A549 (cell line): ENCODE measurements at regions not wholly inside any gene's neighbourhood (a gene's known extent, or its start where the extent isn't known, plus 50 kb on each side); places are given as distances from the start of the nearest gene placed in this dataset.

Experiments used
- ATAC-seq, 2 experiments: fragments of 200-7000 bp in 1 of 2; fragments of >200 bp in 1 of 2; cut with Nextera tagmentation in 1 of 2; cut with Tn5 transposase in 1 of 2; 3 replicates each; pipeline versions ENCODE4 v1.8.0 to v1.9.1; 2018 to 2020; ENCODE audit warnings: mild to moderate bottlenecking in 1 of 2, moderate library complexity in 1 of 2
- CTCF ChIA-PET: fragments of 300-600 bp; sonication (Branson Sonifier 250); formaldehyde crosslinking; extraction: SDS; loops from one replicate; lab custom pipeline; 2021; ENCODE audit warnings: antibody characterized with exemption, inconsistent platforms; lab: Yijun Ruan, JAX
- POLR2A ChIA-PET: fragments of 350-600 bp; formaldehyde crosslinking; extraction: SDS; loops from one replicate; lab custom pipeline; 2021; ENCODE audit warnings: antibody characterized with exemption, inconsistent platforms; lab: Yijun Ruan, JAX
- DNase-seq, 2 experiments: peaks; one replicate each; pipeline versions ENCODE4 v3.0.0 to v3.0.0-alpha.2; 2011 to 2016; ENCODE audit warnings: low read depth in 1 of 2, low spot score in 1 of 2
- FAIRE-seq: peaks from 2 replicates; lab custom pipeline; 2011; peaks lifted over from hg19 to GRCh38; lab: Jason Lieb, UNC
- H3K27ac ChIP-seq, 2 experiments: fragments of >200 bp; sonication (Bioruptor Twin); formaldehyde crosslinking; 3 replicates each; pipeline ENCODE4 v1.5.1; 2016 to 2017
- H3K4me1 ChIP-seq: fragments of >200 bp; sonication (Bioruptor Twin); formaldehyde crosslinking; 3 replicates; pipeline ENCODE4 v1.6.1; 2016
- H3K4me2 ChIP-seq: fragments of >200 bp; sonication (Bioruptor Twin); formaldehyde crosslinking; 3 replicates; pipeline ENCODE4 v1.6.1; 2016
- H3K4me3 ChIP-seq: fragments of >200 bp; sonication (Bioruptor Twin); formaldehyde crosslinking; 3 replicates; pipeline ENCODE4 v1.5.1; 2016
- H3K9me3 ChIP-seq: fragments of >200 bp; sonication (Bioruptor Twin); formaldehyde crosslinking; 3 replicates; pipeline ENCODE4 v1.6.1; 2016
- ATOH8 ChIP-seq: fragments of 250-450 bp; sonication (Bioruptor Pico); IDR thresholded peaks from 2 replicates; pipeline ENCODE4 v1.5.0; 2020; ENCODE audit warnings: low read depth, mild to moderate bottlenecking, moderate library complexity
- BHLHE40 ChIP-seq: IDR thresholded peaks from 2 replicates; pipeline ENCODE4 v1.6.1; 2012; ENCODE audit warnings: low read depth, low read length, inconsistent platforms
- CHD2 ChIP-seq: fragments of 150-350 bp; IDR thresholded peaks from 2 replicates; pipeline ENCODE4 v1.6.1; 2014; ENCODE audit warnings: low read length; ENCODE audit not compliant: partially characterized antibody
- CTCF ChIP-seq: fragments of >200 bp; sonication (Bioruptor Twin); formaldehyde crosslinking; IDR thresholded peaks from 3 replicates; pipeline ENCODE4 v1.5.1; 2016
- E2F6 ChIP-seq: IDR thresholded peaks from 2 replicates; pipeline ENCODE4 v1.6.1; 2012; ENCODE audit warnings: low read depth, borderline replicate concordance
- EHF ChIP-seq: fragments of 250-450 bp; sonication (Bioruptor Pico); IDR thresholded peaks from 2 replicates; pipeline ENCODE4 v1.5.0; 2020; ENCODE audit warnings: mild to moderate bottlenecking
- EHMT2 ChIP-seq: fragments of 200-600 bp; sonication (generic); IDR thresholded peaks from 2 replicates; pipeline ENCODE4 v1.6.1; 2016; ENCODE audit warnings: antibody characterized with exemption, low read depth, mild to moderate bottlenecking, moderate library complexity
- EP300 ChIP-seq, 2 experiments: fragments of >200 bp; sonication (Bioruptor Twin); formaldehyde crosslinking; IDR thresholded peaks; 2 replicates in 1 of 2; 3 replicates in 1 of 2; pipeline ENCODE4 v1.6.1; 2016 to 2017
- FOSL2 ChIP-seq, 2 experiments: fragments of 450-650 bp in 1 of 2; fragments of >200 bp in 1 of 2; sonication (Bioruptor Twin) in 1 of 2; formaldehyde crosslinking; IDR thresholded peaks; 2 replicates each; pipeline versions ENCODE4 v1.5.0 to v1.6.1; 2016 to 2020; ENCODE audit warnings: mild to moderate bottlenecking in 1 of 2, moderate library complexity in 1 of 2
- HOXA7 ChIP-seq: fragments of 250-450 bp; sonication (Bioruptor Pico); IDR thresholded peaks from 2 replicates; pipeline ENCODE4 v1.5.0; 2020; ENCODE audit warnings: mild to moderate bottlenecking, moderate library complexity
- HOXB13 ChIP-seq: fragments of 250-450 bp; sonication (Bioruptor Pico); IDR thresholded peaks from 2 replicates; pipeline ENCODE4 v1.5.0; 2020; ENCODE audit warnings: low read depth, mild to moderate bottlenecking, moderate library complexity
- JUNB ChIP-seq: fragments of >200 bp; sonication (Bioruptor Twin); formaldehyde crosslinking; IDR thresholded peaks from 2 replicates; pipeline ENCODE4 v1.6.1; 2016
- MAZ ChIP-seq: fragments of 150-350 bp; IDR thresholded peaks from 2 replicates; pipeline ENCODE4 v1.6.1; 2014; ENCODE audit warnings: antibody characterized with exemption, low read depth, low read length, borderline replicate concordance
- NPAS2 ChIP-seq: fragments of 250-450 bp; sonication (Bioruptor Pico); IDR thresholded peaks from 2 replicates; pipeline ENCODE4 v1.8.0; 2022; ENCODE audit warnings: mild to moderate bottlenecking, moderate library complexity, borderline replicate concordance
- PHF8 ChIP-seq: fragments of 200-600 bp; sonication (generic); IDR thresholded peaks from 2 replicates; pipeline ENCODE4 v1.6.1; 2016; ENCODE audit warnings: low read depth, mild to moderate bottlenecking, antibody characterized with exemption, moderate library complexity, borderline replicate concordance
- REST ChIP-seq: fragments of 200-600 bp; sonication (generic); IDR thresholded peaks from 2 replicates; pipeline ENCODE4 v1.6.1; 2016; ENCODE audit warnings: antibody characterized with exemption, mild to moderate bottlenecking, moderate library complexity
- USF2 ChIP-seq: fragments of 450-650 bp; IDR thresholded peaks from 2 replicates; pipeline ENCODE4 v1.6.1; 2014; ENCODE audit warnings: antibody characterized with exemption
- ZFP36 ChIP-seq: fragments of 450-650 bp; IDR thresholded peaks from 2 replicates; pipeline ENCODE4 v1.6.1; 2014; ENCODE audit warnings: borderline replicate concordance; ENCODE audit not compliant: partially characterized antibody
- ZSCAN20 ChIP-seq: fragments of 250-450 bp; sonication (Bioruptor Pico); IDR thresholded peaks from 2 replicates; pipeline ENCODE4 v1.8.0; 2022; ENCODE audit warnings: mild to moderate bottlenecking, moderate library complexity
- WGBS: methylation state at CpG from one replicate; pipeline ENCODE4 v1.1.6; 2017; ENCODE audit errors: missing lambda C conversion rate; 5-methylcytosine and 5-hydroxymethylcytosine counted together

- no peak for TF ChIP-seq CHD2
- no peak for TF ChIP-seq EP300 (IDR thresholded peaks at IDR 0.05)
- TF ChIP-seq HOXA7 (CRISPR knock-in tag) = no peak
- TF ChIP-seq MAZ = no peak
- TF ChIP-seq ZFP36 = no peak
- TF ChIP-seq E2F6 = no peak
- no peak for TF ChIP-seq NPAS2 (CRISPR knock-in tag)
- TF ChIP-seq PHF8 = no peak
- TF ChIP-seq EHF (CRISPR knock-in tag) = no peak
- TF ChIP-seq REST = no peak
- TF ChIP-seq FOSL2 (IDR thresholded peaks at IDR 0.05) = no peak
- TF ChIP-seq FOSL2 (CRISPR knock-in tag; IDR thresholded peaks at IDR 0.05) = no peak
- no peak for TF ChIP-seq JUNB
- TF ChIP-seq HOXB13 (CRISPR knock-in tag) = no peak
- 66% methylated on average over 3 of the region's 3 CpGs for WGBS
- Histone ChIP-seq H3K27ac (no peak overlapping the region), H3K4me1 (no peaks in the 10 kb centered on the region), H3K4me2 (no peak overlapping the region), H3K9me3 (no peaks in the 10 kb centered on the region), H3K4me3 (no peak overlapping the region)
- DNase-seq (no peak), ATAC-seq (no peak), FAIRE-seq (no peak)
- ChIA-PET POLR2A (no interaction called here), CTCF (no interaction called here)
Measured at GRCh38 chr14:26860111-26860510, 262.3 kb upstream of the NOVA1 start.

GRCh38 chr14:26863736-26864135 lies 265.9 kb upstream of the NOVA1 start:
- FAIRE-seq (no peak), DNase-seq (no peak), ATAC-seq (no peak)
- H3K4me2 ChIP-seq = no peak overlapping the region
- TF ChIP-seq EHMT2 (no peak), CTCF (no peak), EP300 (IDR thresholded peaks at IDR 0.05) (no peak), ATOH8 (CRISPR knock-in tag) (no peak), USF2 (no peak), ZSCAN20 (CRISPR knock-in tag) (no peak), BHLHE40 (no peak), E2F6 (no peak), ZFP36 (no peak), HOXA7 (CRISPR knock-in tag) (no peak)
- H3K4me1 ChIP-seq = peaks cover 14% of the 10 kb centered on the region; the same call in 1 of the 3 replicates
- ChIA-PET POLR2A (no interaction called here), CTCF (interaction anchor here (0.7 kb wide), 1 partner anchor 17 kb away, joined by 3 read pairs; no protein-coding TSS in a partner anchor)
- WGBS = 84% methylated on average over 5 of the region's 5 CpGs
- no peak overlapping the region for H3K4me3 ChIP-seq
- H3K27ac ChIP-seq = no peak overlapping the region
- H3K9me3 ChIP-seq = no peaks in the 10 kb centered on the region
